ENCODE measurements at regions not wholly inside any gene's neighbourhood (a gene's known extent, or its start where the extent isn't known, plus 50 kb on each side); places are given as distances from the start of the nearest gene placed in this dataset.

DNA sequence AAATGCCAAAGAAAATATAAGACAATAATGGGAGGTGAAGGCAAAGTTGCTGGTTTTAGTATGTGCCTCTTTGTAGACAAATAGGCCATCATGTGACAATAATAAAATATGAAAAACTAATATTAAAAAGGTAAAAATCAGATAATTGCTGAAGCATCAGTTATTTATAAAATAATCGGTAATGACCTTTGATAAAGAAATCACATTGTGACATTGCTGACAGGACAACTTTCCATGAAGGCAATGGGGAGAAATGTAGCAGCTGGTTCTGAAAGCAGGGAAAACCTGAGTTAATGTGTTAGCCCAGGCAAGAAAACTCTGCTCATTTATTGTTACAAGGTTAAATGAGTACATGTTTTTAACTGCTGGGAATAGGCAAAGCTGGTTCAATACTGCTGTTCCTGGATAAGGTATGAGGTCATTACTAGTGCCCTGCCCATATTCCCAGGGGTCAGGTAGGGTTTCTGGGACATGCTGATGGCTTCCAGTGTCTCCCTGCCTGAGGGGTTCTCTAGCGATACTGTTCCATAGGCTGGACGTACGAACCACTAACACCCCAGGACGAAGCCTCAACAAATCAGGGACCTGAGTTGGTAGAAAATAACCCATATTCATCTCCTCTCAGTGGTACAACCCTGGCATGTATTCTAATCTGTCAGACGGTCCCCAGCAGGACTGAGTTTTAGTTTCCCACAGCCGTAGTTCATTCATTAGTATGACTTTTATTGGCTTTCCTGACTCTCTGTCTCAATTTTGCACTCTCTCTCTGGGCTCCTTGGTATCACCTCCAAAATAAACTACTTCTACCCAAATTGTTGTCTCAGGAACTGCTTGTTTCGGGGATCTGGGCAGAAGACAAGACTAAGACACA is 355.9 kb downstream of the TXNL1 start:
- TF ChIP-seq GATA3 (IDR thresholded peaks at IDR 0.05; ENCODE audit: low read depth, low read length) (no peak), GATA2 (IDR thresholded peaks at IDR 0.05; ENCODE audit: low read depth, low read length) (no peak)

All from SH-SY5Y (cell line).